CD4-positive, alpha-beta T cell (primary cell): ENCODE measurements at regions not wholly inside any gene's neighbourhood (a gene's known extent, or its start where the extent isn't known, plus 50 kb on each side); places are given as distances from the start of the nearest gene placed in this dataset.

Source experiments
- ATAC-seq: fragments of 200-7000 bp; cut with Tn5 transposase; one replicate; pipeline ENCODE4 v1.10.0; 2022; ENCODE audit warnings: mild to moderate bottlenecking; ENCODE audit not compliant: poor library complexity
- CTCF ChIA-PET: fragments of 350-600 bp; sonication (Branson Sonifier 250); formaldehyde crosslinking; loops from one replicate; lab custom pipeline; 2021; ENCODE audit warnings: antibody characterized with exemption, inconsistent platforms; lab: Charles Lee
- POLR2A ChIA-PET: fragments of 350-600 bp; sonication (Branson Sonifier 250); formaldehyde crosslinking; loops from one replicate; lab custom pipeline; 2021; ENCODE audit warnings: antibody characterized with exemption, inconsistent platforms; lab: Charles Lee
- DNase-seq, 14 experiments: peaks; one replicate each; pipeline ENCODE4 v3.0.0-alpha.2; 2013 to 2020; ENCODE audit warnings: mixed read lengths in 2 of 14
- H3K27ac ChIP-seq, 2 donors: one replicate each; pipeline versions ENCODE4 v1.5.1 to v1.7.0; 2013; ENCODE audit warnings: low read length in 2 of 2, low read depth in 1 of 2, mild to moderate bottlenecking in 1 of 2
- H3K27me3 ChIP-seq, 2 experiments: 1 replicate in 1 of 2; 2 replicates in 1 of 2; pipeline versions ENCODE4 v1.6.1 to v1.7.0; 2013; ENCODE audit warnings: low read length in 2 of 2, control low read depth in 1 of 2, mild to moderate bottlenecking in 1 of 2, moderate library complexity in 1 of 2; ENCODE audit not compliant: insufficient read depth in 2 of 2, control insufficient read depth in 1 of 2
- H3K36me3 ChIP-seq: one replicate; pipeline ENCODE4 v1.6.1; 2013; ENCODE audit warnings: low read length, control low read depth; ENCODE audit not compliant: insufficient read depth
- H3K4me1 ChIP-seq: one replicate; pipeline ENCODE4 v1.6.1; 2013; ENCODE audit warnings: low read length, control low read depth; ENCODE audit not compliant: insufficient read depth
- H3K4me3 ChIP-seq: one replicate; pipeline ENCODE4 v1.5.1; 2013; ENCODE audit warnings: mild to moderate bottlenecking, low read length, moderate library complexity
- H3K9me3 ChIP-seq, 2 experiments: 1 replicate in 1 of 2; 2 replicates in 1 of 2; pipeline versions ENCODE4 v1.6.1 to v1.7.0; 2013; ENCODE audit warnings: low read length in 2 of 2, mild to moderate bottlenecking in 2 of 2, control low read depth in 1 of 2, moderate library complexity in 1 of 2; ENCODE audit not compliant: control insufficient read depth in 1 of 2, insufficient read depth in 1 of 2
- H3K27ac Mint-ChIP-seq: one replicate; pipeline ENCODE4 v1.8.0; 2020; ENCODE audit warnings: mixed read lengths
- H3K27me3 Mint-ChIP-seq: one replicate; pipeline ENCODE4 v1.8.0; 2021; ENCODE audit warnings: mixed read lengths
- H3K36me3 Mint-ChIP-seq: one replicate; pipeline ENCODE4 v1.8.0; 2021; ENCODE audit warnings: low read depth, mixed read lengths
- H3K4me1 Mint-ChIP-seq: one replicate; pipeline ENCODE4 v1.8.0; 2021; ENCODE audit warnings: low read depth, mixed read lengths
- H3K4me3 Mint-ChIP-seq: one replicate; pipeline ENCODE4 v1.8.0; 2020; ENCODE audit warnings: mild to moderate bottlenecking, mixed read lengths
- H3K9me3 Mint-ChIP-seq: one replicate; pipeline ENCODE4 v1.8.0; 2020; ENCODE audit warnings: mixed read lengths
- CTCF ChIP-seq: fragments of 200-600 bp; IDR thresholded peaks from one replicate; pipeline ENCODE4 v1.8.0; 2022; ENCODE audit warnings: antibody characterized with exemption, mild to moderate bottlenecking
- intact Hi-C, 2 experiments: fragments of 100-400 bp; cut with DNase I in 1 of 2; cut with micrococcal nuclease in 1 of 2; formaldehyde crosslinking; loops; one replicate each; pipeline versions ENCODE4 v1.15.1 to v1.9.0; 2023 to 2025; cut with DNase I, micrococcal nuclease

GRCh38 chr20:48403167-48403761 is 424.5 kb downstream of the PREX1 start:
- H3K36me3 Mint-ChIP-seq, result no peaks in the 10 kb centered on the region
- Histone ChIP-seq H3K36me3 (no peaks in the 10 kb centered on the region), H3K4me1 (no peaks in the 10 kb centered on the region), H3K27ac (no peak overlapping the region), H3K9me3 (no peaks in the 10 kb centered on the region), H3K4me3 (no peak overlapping the region), H3K27me3 (peaks cover 5 to 12% of the 10 kb centered on the region in 2 experiments)
- no peaks in the 10 kb centered on the region for H3K9me3 Mint-ChIP-seq
- intact Hi-C loops, result loop anchor here in 1 of 2 experiments (2.0 kb wide), 1 partner anchor 32 kb away; no protein-coding TSS in a partner anchor
- no peak overlapping the region for H3K4me3 Mint-ChIP-seq
- no peak for DNase-seq
- CTCF ChIA-PET, result no interaction called here
- POLR2A ChIA-PET, result no interaction called here
- no peak for TF ChIP-seq CTCF
- H3K27me3 Mint-ChIP-seq, result peaks cover 34% of the 10 kb centered on the region
- H3K27ac Mint-ChIP-seq, result no peak overlapping the region
- no peaks in the 10 kb centered on the region for H3K4me1 Mint-ChIP-seq
- ATAC-seq, result no peak

GRCh38 chr20:48401359-48401758 is 426.4 kb downstream of the PREX1 start:
- peaks cover 23% of the 10 kb centered on the region for H3K27me3 Mint-ChIP-seq
- H3K27ac Mint-ChIP-seq, result no peak overlapping the region
- intact Hi-C loops, result no loop called here
- TF ChIP-seq CTCF, result no peak
- no peaks in the 10 kb centered on the region for H3K36me3 Mint-ChIP-seq
- no peaks in the 10 kb centered on the region for H3K9me3 Mint-ChIP-seq
- no peaks in the 10 kb centered on the region for H3K4me1 ChIP-seq
- H3K4me3 ChIP-seq, result no peak overlapping the region
- ChIA-PET POLR2A (no interaction called here), CTCF (no interaction called here)
- H3K27ac ChIP-seq, result no peak overlapping the region
- H3K27me3 ChIP-seq, result peaks cover 5 to 12% of the 10 kb centered on the region in 2 experiments
- H3K4me3 Mint-ChIP-seq, result no peak overlapping the region
- H3K36me3 ChIP-seq, result no peaks in the 10 kb centered on the region
- DNase-seq (no peak), ATAC-seq (no peak)
- no peaks in the 10 kb centered on the region for H3K4me1 Mint-ChIP-seq
- H3K9me3 ChIP-seq, result no peaks in the 10 kb centered on the region

GRCh38 chr20:48400009-48400408 is 427.8 kb downstream of the PREX1 start:
- CTCF ChIA-PET, result no interaction called here
- Mint-ChIP-seq H3K27ac (no peak overlapping the region), H3K4me1 (no peaks in the 10 kb centered on the region), H3K4me3 (no peak overlapping the region), H3K9me3 (no peaks in the 10 kb centered on the region), H3K27me3 (peaks cover 26% of the 10 kb centered on the region), H3K36me3 (no peaks in the 10 kb centered on the region)
- intact Hi-C loops, result no loop called here
- no peak for ATAC-seq
- Histone ChIP-seq H3K27me3 (peaks cover 5 to 12% of the 10 kb centered on the region in 2 experiments), H3K4me3 (no peak overlapping the region), H3K36me3 (no peaks in the 10 kb centered on the region), H3K27ac (no peak overlapping the region), H3K4me1 (no peaks in the 10 kb centered on the region), H3K9me3 (peaks cover 0 to 1% of the 10 kb centered on the region in 2 experiments)
- POLR2A ChIA-PET, result no interaction called here
- no peak for TF ChIP-seq CTCF
- DNase-seq, result no peak
